ENCODE measurements at regions not wholly inside any gene's neighbourhood (a gene's known extent, or its start where the extent isn't known, plus 50 kb on each side); places are given as distances from the start of the nearest gene placed in this dataset.

DNA sequence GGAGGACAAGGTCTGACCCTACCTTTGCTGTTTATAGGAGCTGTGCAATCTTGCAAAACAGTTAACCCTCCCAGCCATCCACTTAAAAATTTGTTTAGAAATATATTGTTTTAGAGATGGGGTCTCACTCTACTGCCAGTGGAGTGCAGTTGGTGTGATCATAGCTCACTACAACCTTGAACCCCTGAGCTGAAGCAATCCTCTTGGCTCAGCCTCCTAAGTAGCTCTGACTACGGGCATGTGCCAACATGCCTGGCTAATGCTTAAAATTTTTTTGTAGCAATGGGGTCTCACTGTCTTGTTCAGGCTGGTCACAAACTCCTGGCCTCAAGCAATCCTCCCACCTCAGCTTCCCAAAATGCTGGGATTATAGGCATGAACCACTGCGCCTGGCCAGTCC is 120.2 kb upstream of the PJA2 start:
- no peak for DNase-seq (ENCODE audit: low spot score)
- TF ChIP-seq, protein P1, sequence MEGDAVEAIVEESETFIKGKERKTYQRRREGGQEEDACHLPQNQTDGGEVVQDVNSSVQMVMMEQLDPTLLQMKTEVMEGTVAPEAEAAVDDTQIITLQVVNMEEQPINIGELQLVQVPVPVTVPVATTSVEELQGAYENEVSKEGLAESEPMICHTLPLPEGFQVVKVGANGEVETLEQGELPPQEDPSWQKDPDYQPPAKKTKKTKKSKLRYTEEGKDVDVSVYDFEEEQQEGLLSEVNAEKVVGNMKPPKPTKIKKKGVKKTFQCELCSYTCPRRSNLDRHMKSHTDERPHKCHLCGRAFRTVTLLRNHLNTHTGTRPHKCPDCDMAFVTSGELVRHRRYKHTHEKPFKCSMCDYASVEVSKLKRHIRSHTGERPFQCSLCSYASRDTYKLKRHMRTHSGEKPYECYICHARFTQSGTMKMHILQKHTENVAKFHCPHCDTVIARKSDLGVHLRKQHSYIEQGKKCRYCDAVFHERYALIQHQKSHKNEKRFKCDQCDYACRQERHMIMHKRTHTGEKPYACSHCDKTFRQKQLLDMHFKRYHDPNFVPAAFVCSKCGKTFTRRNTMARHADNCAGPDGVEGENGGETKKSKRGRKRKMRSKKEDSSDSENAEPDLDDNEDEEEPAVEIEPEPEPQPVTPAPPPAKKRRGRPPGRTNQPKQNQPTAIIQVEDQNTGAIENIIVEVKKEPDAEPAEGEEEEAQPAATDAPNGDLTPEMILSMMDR (IDR thresholded peaks at IDR 0.05; ENCODE audit: extremely low read depth, insufficient read depth, missing control alignments): no peak
- in situ Hi-C loops (cut with MboI; ENCODE audit: low pct_unique_long_range_greater_than_20kb, low sequenced_read_pairs, unreplicated experiment): no loop called here

DNA sequence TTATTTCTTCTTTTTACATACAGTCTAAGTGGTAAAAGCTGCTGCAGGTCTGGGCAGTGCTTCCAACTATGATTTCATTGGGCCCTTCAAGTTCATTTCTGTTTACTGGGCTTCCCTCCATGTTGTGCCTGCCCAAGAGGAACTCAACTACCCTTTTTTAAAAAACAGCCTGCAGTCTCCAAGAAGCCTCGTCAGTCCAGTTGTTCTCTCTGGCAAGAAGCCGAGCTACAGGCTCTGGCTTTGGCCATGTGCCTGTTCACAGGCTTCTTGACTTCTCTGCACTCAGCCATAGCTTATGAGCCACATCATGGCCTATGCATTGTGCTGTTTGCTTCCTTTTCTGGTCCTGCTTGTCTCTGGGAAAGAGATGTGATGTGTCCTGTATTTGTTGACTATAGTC is 119.7 kb upstream of the PJA2 start:
- DNase-seq (ENCODE audit: low spot score): no peak
- in situ Hi-C loops (cut with MboI; ENCODE audit: low pct_unique_long_range_greater_than_20kb, low sequenced_read_pairs, unreplicated experiment): no loop called here
- TF ChIP-seq, protein P1 (IDR thresholded peaks at IDR 0.05; ENCODE audit: extremely low read depth, insufficient read depth, missing control alignments): no peak

DNA sequence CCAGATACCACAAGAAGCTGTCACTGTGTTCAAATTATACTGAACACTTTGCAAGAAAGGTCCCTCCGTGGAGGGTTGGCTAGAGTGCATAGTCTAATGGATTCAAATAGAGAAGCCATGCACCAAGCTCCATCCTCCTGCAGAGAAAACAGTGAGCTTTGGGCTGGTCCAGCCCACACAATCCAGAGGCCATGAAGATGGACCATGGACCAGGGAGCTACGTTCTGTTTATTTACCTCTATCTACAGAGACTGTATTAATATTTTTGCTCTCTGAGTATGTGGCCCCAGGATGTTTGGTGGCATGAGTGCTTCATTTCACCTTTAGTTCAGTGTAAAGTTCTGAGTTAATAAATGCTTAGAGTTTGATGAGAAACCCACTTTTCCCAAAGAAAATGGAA is 114.8 kb upstream of the PJA2 start:
- DNase-seq (ENCODE audit: low spot score): no peak
- TF ChIP-seq, protein P1 (IDR thresholded peaks at IDR 0.05; ENCODE audit: extremely low read depth, insufficient read depth, missing control alignments): no peak
- in situ Hi-C loops (cut with MboI; ENCODE audit: low pct_unique_long_range_greater_than_20kb, low sequenced_read_pairs, unreplicated experiment): no loop called here

DNA sequence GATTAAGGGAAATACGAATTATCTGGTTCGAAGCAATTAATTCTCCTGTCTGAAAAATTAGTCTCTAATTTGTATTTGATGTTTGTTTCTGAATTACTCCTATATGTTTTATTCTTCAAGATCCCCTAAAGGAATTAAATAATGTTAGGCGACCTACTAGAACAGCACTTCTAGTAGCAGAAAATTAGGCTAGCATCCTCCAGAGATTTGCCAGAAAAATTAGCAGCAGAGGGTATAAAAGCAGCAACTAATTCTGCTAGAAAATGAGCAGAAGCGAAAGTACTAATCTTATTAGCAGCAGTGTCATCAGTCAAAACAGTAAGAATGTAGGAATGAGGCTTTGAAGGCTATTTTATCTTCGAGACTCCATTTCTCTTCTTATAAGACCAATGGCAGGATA is 114.3 kb upstream of the PJA2 start:
- TF ChIP-seq, protein P1 (IDR thresholded peaks at IDR 0.05; ENCODE audit: extremely low read depth, insufficient read depth, missing control alignments): no peak
- no peak for DNase-seq (ENCODE audit: low spot score)
- in situ Hi-C loops (cut with MboI; ENCODE audit: low pct_unique_long_range_greater_than_20kb, low sequenced_read_pairs, unreplicated experiment): no loop called here

DNA sequence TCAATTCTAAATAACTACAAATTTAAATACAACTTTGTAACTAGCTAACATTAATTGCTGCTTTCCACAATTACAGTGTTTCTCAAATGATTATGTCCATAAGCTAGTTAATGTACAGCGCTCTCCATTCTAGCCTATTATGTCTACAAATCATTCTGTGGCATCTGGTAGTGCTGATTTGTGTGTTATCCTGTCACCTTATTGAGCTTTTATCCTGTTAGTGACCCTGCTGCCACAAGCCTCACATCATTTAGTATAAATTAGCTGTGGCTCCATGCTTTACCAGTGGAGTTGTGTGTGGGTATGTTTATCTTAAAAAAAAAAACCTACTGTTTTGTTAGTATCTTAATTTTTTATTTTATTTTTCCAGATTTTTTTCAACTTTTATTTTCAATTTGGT is 112.6 kb upstream of the PJA2 start:
- TF ChIP-seq, protein P1 (IDR thresholded peaks at IDR 0.05; ENCODE audit: extremely low read depth, insufficient read depth, missing control alignments): no peak
- no peak for DNase-seq (ENCODE audit: low spot score)
- in situ Hi-C loops (cut with MboI; ENCODE audit: low pct_unique_long_range_greater_than_20kb, low sequenced_read_pairs, unreplicated experiment): no loop called here

DNA sequence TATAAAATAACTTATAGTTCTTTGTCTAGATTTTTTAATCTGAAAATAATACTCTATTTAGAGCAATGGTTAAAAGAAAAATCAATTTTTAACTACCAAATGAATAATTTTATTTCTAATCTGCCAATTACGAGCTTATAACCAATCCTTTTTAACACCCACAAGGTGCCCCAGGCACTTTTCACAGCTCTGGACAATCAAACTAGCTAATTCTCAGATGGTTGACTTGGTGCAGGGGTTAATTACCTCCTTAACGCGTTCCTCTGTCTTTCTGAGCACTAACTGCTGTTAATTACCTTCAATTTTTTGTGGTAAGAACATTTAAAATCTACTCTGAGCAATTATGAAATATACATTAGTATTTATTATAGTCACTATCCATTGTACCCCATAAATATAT is 109.6 kb upstream of the PJA2 start:
- in situ Hi-C loops (cut with MboI; ENCODE audit: low pct_unique_long_range_greater_than_20kb, low sequenced_read_pairs, unreplicated experiment): no loop called here
- TF ChIP-seq, protein P1 (IDR thresholded peaks at IDR 0.05; ENCODE audit: extremely low read depth, insufficient read depth, missing control alignments): no peak

DNA sequence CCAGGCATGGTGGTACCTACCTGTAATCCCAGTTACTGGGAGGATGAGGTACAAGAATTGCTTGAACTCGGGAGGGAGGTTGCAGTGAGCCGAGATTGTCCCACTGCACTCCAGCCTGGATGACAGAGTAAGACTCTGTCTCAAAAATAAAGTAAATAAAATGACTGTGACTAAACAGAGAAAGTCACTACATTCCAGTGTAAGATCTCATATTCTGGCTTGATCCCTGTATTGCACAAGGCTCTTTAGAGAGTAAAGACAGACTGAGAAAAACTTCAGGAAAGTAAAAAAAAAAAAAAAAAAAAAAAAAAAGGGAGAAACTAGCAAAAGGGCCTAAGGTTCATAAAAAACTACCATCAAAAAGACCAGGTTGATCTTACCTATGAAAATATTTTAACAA is 106.6 kb upstream of the PJA2 start:
- TF ChIP-seq, protein P1 (IDR thresholded peaks at IDR 0.05; ENCODE audit: extremely low read depth, insufficient read depth, missing control alignments): no peak
- in situ Hi-C loops (cut with MboI; ENCODE audit: low pct_unique_long_range_greater_than_20kb, low sequenced_read_pairs, unreplicated experiment): no loop called here
- DNase-seq (ENCODE audit: low spot score): no peak

More for the DNA sequence above, 109.6 kb upstream of the PJA2 start:
- DNase-seq (ENCODE audit: low spot score): no peak

All from GM13977 (cell line).